Suppressor macrophage treated with lipopolysaccharide for 1 hour (primary cell): ENCODE measurements at regions not wholly inside any gene's neighbourhood (a gene's known extent, or its start where the extent isn't known, plus 50 kb on each side); places are given as distances from the start of the nearest gene placed in this dataset.
"Not testable (repeated sequence)": the region's sequence is repeated elsewhere in the genome, so short reads cannot be mapped to it uniquely, and the experiment has no call there.

ENCODE experiments used
- DNase-seq, 3 donors: peaks; one replicate each; pipeline ENCODE4 v3.0.0-alpha.2; 2020 to 2022

GRCh38 chr5:122209601-122210000 is 80.3 kb downstream of the ZNF474 start:
- DNase-seq, result not testable (repeated sequence)

GRCh38 chr5:122218778-122219177 is 89.4 kb downstream of the ZNF474 start:
- no peak for DNase-seq

DNA sequence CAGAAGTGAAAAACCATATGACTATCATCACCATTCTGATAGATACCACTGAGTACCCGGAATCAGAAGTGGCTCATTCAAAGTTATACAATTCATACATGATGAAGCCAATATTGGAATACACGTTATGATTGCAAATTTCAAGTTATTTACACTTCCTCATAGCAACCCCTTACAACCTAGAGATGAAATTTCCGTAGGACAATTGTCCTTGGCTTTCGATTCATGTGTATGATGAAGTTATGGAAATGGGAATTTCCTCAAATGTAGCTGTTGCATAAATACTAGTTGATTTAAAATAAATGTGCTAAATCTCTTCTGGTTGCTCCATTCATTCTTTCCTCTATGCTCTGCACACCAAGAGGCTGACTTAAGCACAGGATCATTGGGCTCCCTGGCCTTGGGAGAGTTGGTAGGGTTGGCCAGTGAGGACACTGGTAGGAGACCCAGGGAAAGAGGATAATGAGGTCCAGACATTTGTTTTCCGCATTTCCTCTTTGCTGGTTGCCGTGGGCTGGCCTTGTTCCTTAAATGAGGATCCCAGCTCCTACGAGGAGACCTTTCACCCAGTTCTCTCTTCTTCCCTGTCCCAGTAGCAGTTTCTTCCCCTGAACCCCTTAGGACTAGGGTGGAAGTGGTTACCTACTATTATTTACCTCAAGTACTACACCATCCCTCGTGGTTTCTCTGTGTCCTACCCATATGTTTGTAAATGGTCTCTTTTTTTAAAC is 90.3 kb downstream of the ZNF474 start:
- peak; percentile 33 to 50 (median 44) for DNase-seq

GRCh38 chr5:122220511-122220910 is 91.2 kb downstream of the ZNF474 start:
- DNase-seq, result peak; percentile 30 to 71 (median 63)

DNA sequence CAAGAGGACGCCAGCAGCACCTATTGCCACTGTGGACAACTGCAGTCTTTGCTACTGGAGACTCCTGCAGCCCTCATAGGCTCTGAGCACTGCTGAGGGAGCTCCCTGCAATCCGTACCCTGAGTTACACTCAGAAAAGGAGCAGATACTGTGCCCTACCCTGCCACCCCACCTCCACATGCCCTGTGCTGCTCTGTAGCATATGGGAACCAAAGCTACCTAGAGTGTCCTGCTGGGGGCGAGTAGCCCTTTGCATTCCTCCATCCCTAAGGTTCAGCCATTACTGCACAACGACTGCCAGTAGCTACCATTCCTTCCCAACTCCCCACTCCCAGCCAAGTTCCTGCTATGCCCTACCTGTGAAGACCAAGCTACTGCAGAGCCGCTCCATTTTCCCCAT is 90.2 kb upstream of the SNCAIP start:
- no peak for DNase-seq

GRCh38 chr5:122222580-122222979 is 89.5 kb upstream of the SNCAIP start:
- DNase-seq, result no peak

- DNase-seq, result no peak
These were observed 83.2 kb upstream of the SNCAIP start for GRCh38 chr5:122228728-122229392.

DNA sequence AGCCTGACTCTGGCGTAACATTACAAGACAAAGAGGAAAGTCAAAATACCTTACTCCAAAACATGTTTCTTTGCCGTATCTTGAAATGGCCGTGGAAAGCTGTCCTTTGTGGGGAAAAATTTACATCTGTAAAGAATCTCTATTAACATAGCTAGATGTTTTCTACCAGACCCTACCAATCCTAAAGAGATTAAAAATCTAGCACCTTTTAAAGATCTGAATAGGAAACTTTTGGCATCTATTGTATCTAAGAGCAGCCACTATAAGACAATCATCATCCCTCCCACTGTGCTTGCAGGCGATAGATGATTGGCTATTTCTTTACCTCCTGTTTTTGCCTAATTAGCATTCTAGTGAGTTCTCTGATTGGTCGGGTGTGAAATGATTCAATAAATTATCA is 82.5 kb upstream of the SNCAIP start:
- no peak for DNase-seq

DNA sequence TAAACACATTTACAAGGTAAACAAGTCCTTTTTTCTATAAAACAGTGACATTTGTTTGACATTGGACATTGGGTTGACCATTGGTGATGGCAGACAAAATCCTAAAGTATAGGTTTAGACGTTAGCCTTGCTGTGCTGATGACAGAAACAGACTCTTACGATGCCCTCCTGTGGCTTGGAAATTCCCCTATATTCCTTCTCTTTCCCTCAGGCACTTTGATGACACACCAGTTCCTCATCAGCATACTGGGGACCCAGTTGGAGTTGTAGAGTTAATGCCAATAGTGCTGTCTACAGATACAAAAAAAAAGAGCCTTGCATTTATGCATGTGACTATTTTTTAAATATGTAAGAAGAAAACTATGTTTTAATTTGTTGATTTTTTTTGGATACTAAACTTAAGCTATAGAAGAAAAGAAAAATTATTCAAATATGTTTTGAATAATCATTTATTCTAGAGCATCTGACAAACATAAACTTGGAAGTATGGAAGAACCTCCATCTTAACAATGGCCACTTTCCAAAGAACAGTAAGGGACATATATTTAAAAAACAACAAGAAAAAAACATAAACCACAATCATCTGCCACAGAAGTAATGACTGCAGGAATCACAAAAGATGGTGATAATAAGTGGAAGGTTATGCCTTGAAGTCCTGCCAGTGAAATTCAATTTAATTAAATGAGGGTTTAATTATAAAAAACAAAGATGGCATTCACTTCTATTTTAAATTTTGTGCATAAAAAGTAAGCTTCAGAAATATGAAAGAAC is 75.6 kb upstream of the SNCAIP start:
- peak; percentile 4 to 36 (median 33) for DNase-seq

GRCh38 chr5:122237906-122238305 is 74.1 kb upstream of the SNCAIP start:
- no peak for DNase-seq

GRCh38 chr5:122252319-122252718 is 59.7 kb upstream of the SNCAIP start:
- no peak for DNase-seq

DNA sequence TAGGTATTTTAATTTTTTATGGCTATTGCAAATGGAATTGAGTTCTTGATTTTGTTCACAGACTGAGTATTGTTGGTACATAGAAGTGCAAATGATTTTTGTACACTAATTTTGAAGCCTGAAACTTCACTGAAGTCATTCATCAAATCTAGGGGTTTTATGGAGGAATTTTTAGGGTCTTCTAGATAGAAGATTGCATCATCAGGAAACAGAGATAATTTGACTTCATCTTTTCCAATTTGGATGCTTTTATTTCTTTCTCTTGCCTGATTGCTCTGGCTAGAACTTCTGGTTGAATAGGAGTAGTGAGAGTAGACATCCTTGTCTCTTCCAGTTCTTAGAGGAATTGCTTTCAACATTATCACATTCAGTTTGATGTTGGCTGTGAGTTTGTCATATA is 58.2 kb upstream of the SNCAIP start:
- DNase-seq, result no peak

DNA sequence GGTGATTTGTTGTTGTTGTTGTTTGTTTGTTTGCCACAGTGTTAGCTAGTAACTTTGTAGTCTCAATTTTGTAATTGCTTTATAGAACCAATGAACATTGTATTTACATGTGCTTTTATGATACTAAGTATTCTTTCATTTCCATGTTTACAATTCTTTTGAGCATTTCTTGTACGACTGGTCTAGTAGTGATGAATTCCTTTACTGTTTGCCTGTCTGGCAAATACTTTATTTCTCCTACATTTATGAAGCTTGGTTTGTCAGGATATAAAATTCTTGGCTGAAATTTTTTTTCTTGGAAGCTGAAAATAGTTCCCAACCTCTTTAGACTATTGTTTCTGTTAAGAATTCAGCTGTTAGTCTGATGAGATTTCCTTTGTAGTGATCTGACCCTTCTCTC is 55.6 kb upstream of the SNCAIP start:
- no peak for DNase-seq

DNA sequence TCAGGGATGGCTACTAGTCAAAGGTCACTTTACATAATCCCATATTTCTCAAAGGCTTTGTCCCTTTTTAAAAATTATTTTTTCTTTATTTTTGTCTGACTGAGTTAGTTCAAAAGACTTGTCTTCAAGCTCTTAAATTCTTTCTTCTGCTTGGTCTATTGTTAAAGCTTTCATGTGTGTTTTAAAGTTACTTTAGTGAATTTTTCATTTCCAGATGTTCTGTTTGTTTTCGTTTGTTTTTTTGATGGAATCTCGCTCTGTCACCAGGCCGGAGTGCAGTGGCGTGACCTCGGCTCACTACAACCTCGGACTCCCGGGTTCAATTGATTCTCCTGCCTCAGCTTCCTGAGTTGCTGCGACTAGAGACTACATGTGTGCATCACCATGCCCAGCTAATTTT is 55.0 kb upstream of the SNCAIP start:
- no peak for DNase-seq

- peak in 1 of 3 donors; percentile 17 for DNase-seq
These were observed 53.8 kb upstream of the SNCAIP start for GRCh38 chr5:122258241-122258640.

DNA sequence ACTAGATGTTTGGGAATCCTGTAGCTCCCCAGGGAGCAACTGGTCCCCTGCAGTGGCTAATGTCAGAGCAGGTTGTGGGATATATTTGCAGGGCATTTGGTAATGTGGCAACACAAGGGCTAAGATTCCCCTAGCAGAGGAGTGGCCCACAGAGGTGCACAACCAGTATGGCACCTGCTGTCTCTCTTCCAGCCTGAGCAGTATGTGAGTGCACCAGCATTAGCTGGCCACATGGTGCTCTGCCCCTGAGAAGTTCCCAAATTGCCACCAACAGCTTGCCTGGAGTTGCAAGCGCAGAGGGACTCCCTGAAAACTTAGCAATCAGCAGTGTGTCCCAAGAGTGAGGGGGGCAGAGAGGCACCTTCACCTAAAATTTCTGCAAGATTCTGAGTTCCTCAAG is 53.2 kb upstream of the SNCAIP start:
- DNase-seq, result no peak

- DNase-seq, result no peak
These were observed 52.0 kb upstream of the SNCAIP start for GRCh38 chr5:122259995-122260394.

GRCh38 chr5:122262103-122262502 is 49.9 kb upstream of the SNCAIP start:
- DNase-seq, result peak in 1 of 3 donors; percentile 7
